KMS-11 (cell line): ENCODE measurements at regions not wholly inside any gene's neighbourhood (a gene's known extent, or its start where the extent isn't known, plus 50 kb on each side); places are given as distances from the start of the nearest gene placed in this dataset.

Experiments used
- H2AFZ ChIP-seq: fragments of 200-600 bp; sonication (generic); 2 replicates; pipeline ENCODE4 v1.6.1; 2016; ENCODE audit warnings: antibody characterized with exemption, mixed run types, low read depth
- H3K27ac ChIP-seq: fragments of 200-600 bp; sonication (generic); 2 replicates; pipeline ENCODE4 v1.6.1; 2016; ENCODE audit warnings: mild to moderate bottlenecking, mixed run types
- H3K27me3 ChIP-seq: fragments of 200-600 bp; sonication (generic); 2 replicates; pipeline ENCODE4 v1.6.1; 2017; ENCODE audit warnings: mild to moderate bottlenecking, low read depth, mixed run types, moderate library complexity; ENCODE audit not compliant: insufficient read depth
- H3K36me3 ChIP-seq: fragments of 200-600 bp; sonication (generic); 2 replicates; pipeline ENCODE4 v1.6.1; 2017; ENCODE audit warnings: mild to moderate bottlenecking, mixed run types; ENCODE audit not compliant: insufficient read depth
- H3K4me1 ChIP-seq: fragments of 200-600 bp; sonication (generic); 2 replicates; pipeline ENCODE4 v1.6.1; 2016; ENCODE audit warnings: mild to moderate bottlenecking, low read depth, mixed run types; ENCODE audit not compliant: poor library complexity, severe bottlenecking
- H3K4me2 ChIP-seq: fragments of 200-600 bp; sonication (generic); 2 replicates; pipeline ENCODE4 v1.7.0; 2016; ENCODE audit warnings: mild to moderate bottlenecking, mixed run types
- H3K4me3 ChIP-seq: fragments of 200-600 bp; sonication (generic); IDR thresholded peaks from 2 replicates; pipeline ENCODE4 v1.6.1; 2017; ENCODE audit warnings: low read depth, low read length, mixed read lengths; ENCODE audit not compliant: insufficient read depth
- H3K79me2 ChIP-seq: fragments of 200-600 bp; sonication (generic); 2 replicates; pipeline ENCODE4 v1.6.1; 2016; ENCODE audit warnings: low read depth, mixed run types; ENCODE audit not compliant: insufficient read depth
- H3K9ac ChIP-seq: fragments of 200-600 bp; sonication (generic); 2 replicates; pipeline ENCODE4 v1.6.1; 2016; ENCODE audit warnings: mild to moderate bottlenecking, mixed run types
- H4K20me1 ChIP-seq: fragments of 200-600 bp; sonication (generic); 2 replicates; pipeline ENCODE4 v1.6.1; 2016; ENCODE audit warnings: mild to moderate bottlenecking, mixed run types; ENCODE audit not compliant: insufficient read depth
- TF ChIP-seq, protein P1 (sequence below): fragments of 200-600 bp; sonication (generic); conservative IDR thresholded peaks from 2 replicates; pipeline ENCODE4 v1.6.1; 2017; ENCODE audit warnings: low read depth, mild to moderate bottlenecking, antibody characterized with exemption, low read length, moderate library complexity, mixed read lengths

DNA sequence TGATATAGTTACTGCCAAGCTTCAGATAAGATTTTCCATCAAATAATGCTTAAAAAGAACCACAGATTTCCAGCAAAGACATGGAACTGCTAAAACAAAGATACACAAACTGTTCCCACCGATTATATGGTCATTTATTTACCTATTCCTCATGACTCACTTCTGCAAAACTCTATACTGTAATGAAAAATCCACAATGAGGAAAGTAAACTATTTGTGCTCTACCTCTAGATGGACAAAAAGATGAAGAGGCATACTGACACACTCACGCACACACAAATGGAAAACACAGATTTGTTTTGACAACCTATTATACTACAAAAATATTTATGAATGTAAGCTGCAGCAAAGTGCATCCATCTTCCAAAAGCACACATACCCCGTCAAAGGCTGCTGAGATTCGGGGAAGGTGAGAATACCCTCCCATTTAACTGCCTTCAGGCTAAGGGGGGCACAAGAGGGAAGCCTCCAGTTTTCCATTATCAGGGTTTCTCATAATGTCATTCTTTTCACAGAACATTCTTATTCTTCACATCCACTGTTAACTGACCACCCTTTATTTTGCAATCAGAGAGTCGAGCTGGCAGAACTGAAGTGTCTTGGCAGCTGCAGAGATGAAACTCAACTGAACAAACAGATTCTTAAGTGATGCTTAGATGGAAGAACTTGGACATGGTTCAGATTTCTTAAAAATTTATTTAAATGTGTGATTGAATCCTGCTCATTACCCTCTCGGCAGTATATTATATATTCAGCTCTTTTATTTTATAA, 115.9 kb upstream of the TANK start:
- Histone ChIP-seq H3K79me2 (no peaks in the 10 kb centered on the region), H2AFZ (no peak overlapping the region), H3K4me1 (no peaks in the 10 kb centered on the region), H3K9ac (no peak overlapping the region), H3K27ac (no peak overlapping the region), H3K36me3 (no peaks in the 10 kb centered on the region), H3K27me3 (no peaks in the 10 kb centered on the region), H3K4me3 (no peak overlapping the region), H3K4me2 (no peak overlapping the region), H4K20me1 (no peaks in the 10 kb centered on the region)
- TF ChIP-seq, protein P1, sequence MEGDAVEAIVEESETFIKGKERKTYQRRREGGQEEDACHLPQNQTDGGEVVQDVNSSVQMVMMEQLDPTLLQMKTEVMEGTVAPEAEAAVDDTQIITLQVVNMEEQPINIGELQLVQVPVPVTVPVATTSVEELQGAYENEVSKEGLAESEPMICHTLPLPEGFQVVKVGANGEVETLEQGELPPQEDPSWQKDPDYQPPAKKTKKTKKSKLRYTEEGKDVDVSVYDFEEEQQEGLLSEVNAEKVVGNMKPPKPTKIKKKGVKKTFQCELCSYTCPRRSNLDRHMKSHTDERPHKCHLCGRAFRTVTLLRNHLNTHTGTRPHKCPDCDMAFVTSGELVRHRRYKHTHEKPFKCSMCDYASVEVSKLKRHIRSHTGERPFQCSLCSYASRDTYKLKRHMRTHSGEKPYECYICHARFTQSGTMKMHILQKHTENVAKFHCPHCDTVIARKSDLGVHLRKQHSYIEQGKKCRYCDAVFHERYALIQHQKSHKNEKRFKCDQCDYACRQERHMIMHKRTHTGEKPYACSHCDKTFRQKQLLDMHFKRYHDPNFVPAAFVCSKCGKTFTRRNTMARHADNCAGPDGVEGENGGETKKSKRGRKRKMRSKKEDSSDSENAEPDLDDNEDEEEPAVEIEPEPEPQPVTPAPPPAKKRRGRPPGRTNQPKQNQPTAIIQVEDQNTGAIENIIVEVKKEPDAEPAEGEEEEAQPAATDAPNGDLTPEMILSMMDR, result no peak

DNA sequence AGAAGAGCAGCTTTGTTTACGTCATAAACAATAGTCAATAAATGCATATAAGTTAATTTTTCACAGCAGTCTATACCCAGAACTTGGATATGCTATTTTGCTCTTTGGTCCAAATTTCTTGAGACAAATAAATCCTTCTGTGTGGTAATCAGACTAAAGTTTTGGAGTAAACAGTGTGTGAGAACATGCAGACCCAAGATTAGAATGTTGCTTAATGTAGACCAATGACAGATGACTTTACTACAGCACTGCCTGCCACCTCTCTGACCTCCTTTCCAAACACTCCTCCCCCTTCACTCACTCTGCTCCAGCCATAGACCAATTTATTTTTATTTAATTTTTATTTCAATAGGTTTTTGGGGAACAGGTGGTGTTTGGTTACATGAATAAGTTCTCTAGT, 115.3 kb upstream of the TANK start:
- Histone ChIP-seq H3K79me2 (no peaks in the 10 kb centered on the region), H2AFZ (no peak overlapping the region), H3K27me3 (no peaks in the 10 kb centered on the region), H4K20me1 (no peaks in the 10 kb centered on the region), H3K27ac (no peak overlapping the region), H3K4me2 (no peak overlapping the region), H3K4me1 (no peaks in the 10 kb centered on the region), H3K4me3 (no peak overlapping the region), H3K36me3 (no peaks in the 10 kb centered on the region), H3K9ac (no peak overlapping the region)
- TF ChIP-seq, protein P1, result no peak

DNA sequence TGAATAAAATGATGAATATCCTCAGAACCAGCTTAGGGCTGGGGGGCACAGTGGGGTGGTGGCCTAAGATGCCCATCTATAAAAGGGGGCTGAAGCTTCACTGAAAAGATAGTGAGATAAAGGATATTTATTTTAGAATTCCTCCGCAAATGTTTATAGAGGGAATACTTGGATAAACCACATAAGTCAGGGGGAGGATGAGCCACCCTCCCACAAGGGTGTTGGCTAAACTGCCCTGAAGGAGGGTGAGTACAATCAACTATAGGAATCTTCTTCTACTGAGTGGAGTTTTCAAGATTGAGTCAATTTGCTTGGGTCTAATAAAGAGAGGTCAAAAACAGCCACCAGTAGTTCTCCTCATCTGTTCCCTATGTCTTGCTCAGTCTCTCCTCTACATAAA, 114.5 kb upstream of the TANK start:
- Histone ChIP-seq H3K4me1 (no peaks in the 10 kb centered on the region), H3K27ac (no peak overlapping the region), H3K36me3 (no peaks in the 10 kb centered on the region), H3K79me2 (no peaks in the 10 kb centered on the region), H3K27me3 (no peaks in the 10 kb centered on the region), H4K20me1 (no peaks in the 10 kb centered on the region), H3K4me2 (no peak overlapping the region), H3K9ac (no peak overlapping the region), H3K4me3 (no peak overlapping the region), H2AFZ (no peak overlapping the region)
- TF ChIP-seq, protein P1, result no peak

- no peak overlapping the region for H2AFZ ChIP-seq
These were observed 113.4 kb upstream of the TANK start for GRCh38 chr2:161046876-161047275.

More at GRCh38 chr2:161046876-161047275, 113.4 kb upstream of the TANK start:
- Histone ChIP-seq H3K36me3 (no peaks in the 10 kb centered on the region), H3K79me2 (no peaks in the 10 kb centered on the region), H3K4me3 (no peak overlapping the region), H3K4me1 (no peaks in the 10 kb centered on the region), H3K27ac (no peak overlapping the region), H4K20me1 (no peaks in the 10 kb centered on the region), H3K27me3 (no peaks in the 10 kb centered on the region), H3K9ac (no peak overlapping the region), H3K4me2 (no peak overlapping the region)
- TF ChIP-seq, protein P1, result no peak
